Activated T-cell treated with anti-CD3 and anti-CD28 coated beads, Interleukin-2, amount 50 U/mL, for 24 hours (primary cell): ENCODE measurements at regions not wholly inside any gene's neighbourhood (a gene's known extent, or its start where the extent isn't known, plus 50 kb on each side); places are given as distances from the start of the nearest gene placed in this dataset.
"Not testable (repeated sequence)": the region's sequence is repeated elsewhere in the genome, so short reads cannot be mapped to it uniquely, and the experiment has no call there.

Experiments
- DNase-seq: peaks from one replicate; pipeline ENCODE4 v3.0.0-alpha.2; 2020
- H3K27ac Mint-ChIP-seq: 2 replicates; pipeline ENCODE4 v1.8.0; 2020; ENCODE audit warnings: mild to moderate bottlenecking, mixed read lengths
- H3K27me3 Mint-ChIP-seq: 2 replicates; pipeline ENCODE4 v1.8.0; 2020; ENCODE audit warnings: mixed read lengths
- H3K36me3 Mint-ChIP-seq: 2 replicates; pipeline ENCODE4 v1.8.0; 2020; ENCODE audit warnings: low read depth, mixed read lengths
- H3K4me1 Mint-ChIP-seq: 2 replicates; pipeline ENCODE4 v1.8.0; 2020; ENCODE audit warnings: low read depth, mixed read lengths
- H3K4me3 Mint-ChIP-seq: 2 replicates; pipeline ENCODE4 v1.8.0; 2020; ENCODE audit warnings: mild to moderate bottlenecking, moderate library complexity, mixed read lengths
- H3K9me3 Mint-ChIP-seq: 2 replicates; pipeline ENCODE4 v1.8.0; 2020; ENCODE audit warnings: mixed read lengths

DNA sequence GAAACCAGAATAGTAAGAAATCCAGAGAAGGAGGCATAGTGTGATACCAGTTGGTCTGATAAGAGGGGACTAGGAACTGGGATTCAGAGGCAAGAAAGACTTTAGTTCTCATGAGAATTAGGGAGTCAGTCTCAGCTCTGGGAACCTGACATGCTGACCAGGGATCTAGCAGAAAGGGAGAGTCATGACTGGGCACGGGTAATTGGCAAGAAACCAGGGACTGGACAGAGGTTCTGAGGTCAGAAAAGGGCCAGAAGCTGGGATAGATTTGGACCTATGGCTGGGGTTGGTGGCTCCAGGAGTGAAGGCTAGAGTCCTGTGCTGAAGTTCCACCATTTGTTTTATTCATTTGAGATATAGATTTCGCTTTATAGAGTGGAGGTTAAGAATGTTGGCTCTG lies 110.2 kb upstream of the C1GALT1C1 start:
- Mint-ChIP-seq H3K4me3 (no peak overlapping the region), H3K4me1 (peaks cover 24% of the 10 kb centered on the region), H3K36me3 (no peaks in the 10 kb centered on the region), H3K27ac (no peak overlapping the region), H3K27me3 (peaks cover 25% of the 10 kb centered on the region), H3K9me3 (peaks cover 2% of the 10 kb centered on the region)
- no peak for DNase-seq

DNA sequence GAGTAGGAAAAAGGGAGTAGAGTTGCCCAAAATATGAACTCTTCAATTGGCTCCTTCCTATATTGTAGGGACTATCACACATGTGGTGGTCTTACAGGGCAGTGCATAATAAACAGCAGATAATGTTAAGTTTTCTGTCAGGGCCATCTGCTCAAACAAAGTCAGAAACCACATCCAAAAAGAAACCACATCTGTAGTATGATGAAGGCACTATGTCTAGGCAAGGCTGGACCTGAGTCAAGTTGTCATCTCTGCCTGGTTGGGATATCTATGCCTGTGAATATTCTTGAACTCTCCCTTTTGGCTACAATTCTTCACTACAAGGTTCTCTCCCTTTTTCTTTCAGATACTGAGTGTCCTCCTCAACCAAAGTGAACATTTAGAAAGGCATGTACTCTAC lies 109.4 kb upstream of the C1GALT1C1 start:
- Mint-ChIP-seq H3K27ac (no peak overlapping the region), H3K9me3 (no peaks in the 10 kb centered on the region)

DNA sequence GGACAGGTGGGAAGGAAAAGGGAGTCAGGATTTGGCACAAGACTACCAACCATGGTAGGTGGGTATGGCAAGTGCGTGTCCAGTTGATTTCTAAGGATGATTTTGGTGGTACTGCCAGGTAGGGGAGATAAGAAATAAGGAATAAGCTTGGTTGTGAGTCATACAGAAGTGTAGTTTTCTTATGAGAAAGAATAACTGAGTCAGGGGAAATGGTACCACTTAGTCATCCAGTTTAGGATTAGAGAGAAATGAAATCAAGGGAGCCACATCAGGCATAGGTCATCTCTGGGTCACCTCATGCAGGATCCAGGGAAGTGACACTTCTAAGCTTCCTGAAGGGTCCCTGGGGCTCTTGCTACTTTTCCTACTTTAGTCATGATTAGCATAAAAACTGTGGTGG lies 107.1 kb upstream of the C1GALT1C1 start:
- Mint-ChIP-seq H3K27ac (peak overlapping the region; percentile 50), H3K9me3 (no peaks in the 10 kb centered on the region)

More for the DNA sequence above, 109.4 kb upstream of the C1GALT1C1 start:
- peaks cover 19% of the 10 kb centered on the region for H3K27me3 Mint-ChIP-seq
- H3K4me3 Mint-ChIP-seq, result no peak overlapping the region
- no peak for DNase-seq
- H3K36me3 Mint-ChIP-seq, result no peaks in the 10 kb centered on the region
- H3K4me1 Mint-ChIP-seq, result peaks cover 24% of the 10 kb centered on the region

DNA sequence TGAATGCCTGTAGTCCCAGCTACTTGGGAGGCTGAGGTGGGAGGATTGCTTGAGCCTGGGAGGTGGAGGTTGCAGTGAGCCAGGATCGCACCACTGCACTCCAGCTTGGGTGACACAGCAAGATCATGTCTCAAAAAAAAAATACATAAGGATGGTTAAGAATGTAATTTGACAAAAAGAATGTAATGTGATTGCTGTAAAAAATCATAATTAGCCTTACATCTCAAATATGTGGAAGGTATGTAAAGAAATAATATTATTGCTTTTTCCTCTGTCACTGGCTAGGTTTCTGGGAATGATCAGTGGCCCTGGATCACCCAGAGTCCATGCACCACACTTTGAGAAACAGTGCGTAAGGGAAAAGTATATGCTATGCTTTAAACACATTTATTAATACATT lies 106.1 kb upstream of the C1GALT1C1 start:
- Mint-ChIP-seq H3K4me1 (peaks cover 24% of the 10 kb centered on the region), H3K9me3 (no peaks in the 10 kb centered on the region), H3K27me3 (peaks cover 12% of the 10 kb centered on the region), H3K27ac (no peak overlapping the region), H3K36me3 (no peaks in the 10 kb centered on the region), H3K4me3 (no peak overlapping the region)
- no peak for DNase-seq

More for the DNA sequence above, 107.1 kb upstream of the C1GALT1C1 start:
- no peaks in the 10 kb centered on the region for H3K36me3 Mint-ChIP-seq
- H3K4me3 Mint-ChIP-seq, result no peak overlapping the region
- peaks cover 24% of the 10 kb centered on the region for H3K4me1 Mint-ChIP-seq
- peaks cover 12% of the 10 kb centered on the region for H3K27me3 Mint-ChIP-seq
- DNase-seq, result no peak

DNA sequence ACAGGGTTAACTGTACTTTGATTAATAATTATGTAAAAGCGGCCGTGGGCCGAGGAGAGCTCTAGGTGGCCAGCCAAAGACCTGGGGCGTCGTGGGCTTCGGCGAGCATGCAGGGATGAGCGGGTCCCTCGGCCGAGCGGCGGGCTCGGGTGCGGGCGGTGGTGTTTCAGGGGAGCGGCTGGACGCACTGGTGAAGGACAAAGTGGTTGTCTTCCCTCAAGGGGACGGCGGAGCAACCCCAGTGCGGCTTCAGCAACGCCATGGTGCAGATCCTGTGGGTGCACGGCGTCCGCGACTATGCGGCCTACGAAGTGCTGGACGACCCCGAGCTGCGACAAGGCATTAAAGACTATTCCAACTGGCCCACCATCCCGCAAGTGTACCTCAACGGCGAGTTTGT lies 103.0 kb upstream of the C1GALT1C1 start:
- Mint-ChIP-seq H3K36me3 (no peaks in the 10 kb centered on the region), H3K27me3 (peaks cover 12% of the 10 kb centered on the region), H3K4me1 (peaks cover 16% of the 10 kb centered on the region), H3K4me3 (no peak overlapping the region), H3K27ac (no peak overlapping the region), H3K9me3 (no peaks in the 10 kb centered on the region)
- no peak for DNase-seq

DNA sequence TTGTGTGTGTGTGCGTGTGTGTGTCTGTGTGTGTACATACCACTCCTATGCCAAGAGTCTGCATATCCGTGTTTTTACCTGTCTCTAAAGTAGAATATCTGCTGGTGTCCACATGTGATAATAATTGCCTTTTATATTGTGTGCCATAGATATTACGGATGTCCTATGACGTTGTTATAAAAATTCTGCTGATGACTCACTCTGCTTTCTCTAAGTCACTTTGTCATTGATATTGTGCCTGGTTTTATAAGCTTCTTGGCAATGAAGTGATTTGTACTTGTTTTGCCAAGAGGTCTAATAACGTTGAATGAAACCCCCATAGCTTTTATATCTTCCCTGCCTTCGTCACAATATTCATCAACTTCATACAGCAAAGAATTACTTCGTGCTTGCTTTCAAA lies 102.6 kb upstream of the C1GALT1C1 start:
- peaks cover 13% of the 10 kb centered on the region for H3K27me3 Mint-ChIP-seq
- H3K27ac Mint-ChIP-seq, result no peak overlapping the region
- H3K36me3 Mint-ChIP-seq, result no peaks in the 10 kb centered on the region
- H3K9me3 Mint-ChIP-seq, result no peaks in the 10 kb centered on the region
- no peak for DNase-seq
- H3K4me3 Mint-ChIP-seq, result no peak overlapping the region
- H3K4me1 Mint-ChIP-seq, result peaks cover 12% of the 10 kb centered on the region

DNA sequence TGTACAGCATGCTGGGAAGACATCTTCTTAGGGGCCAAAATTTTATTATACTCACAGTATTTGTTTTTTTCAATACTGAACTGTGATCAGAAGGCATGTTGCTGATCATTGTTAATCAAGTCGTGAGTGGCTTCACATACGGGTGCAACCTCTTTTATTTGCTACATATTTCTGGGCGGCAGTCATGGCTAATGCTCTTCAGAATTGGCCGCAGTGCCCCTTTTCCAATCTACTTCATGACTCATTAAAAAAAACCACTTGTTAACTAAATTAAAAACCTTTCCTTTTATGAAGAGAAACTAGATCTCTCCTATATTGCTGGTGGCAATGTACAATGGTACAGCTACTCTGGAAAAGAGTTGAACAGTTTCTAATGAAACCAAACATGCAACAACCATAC lies 101.5 kb upstream of the C1GALT1C1 start:
- no peak for DNase-seq
- H3K27ac Mint-ChIP-seq, result no peak overlapping the region
- no peaks in the 10 kb centered on the region for H3K9me3 Mint-ChIP-seq
- no peaks in the 10 kb centered on the region for H3K36me3 Mint-ChIP-seq
- H3K4me3 Mint-ChIP-seq, result no peak overlapping the region
- peaks cover 16% of the 10 kb centered on the region for H3K27me3 Mint-ChIP-seq
- H3K4me1 Mint-ChIP-seq, result peaks cover 1% of the 10 kb centered on the region

DNA sequence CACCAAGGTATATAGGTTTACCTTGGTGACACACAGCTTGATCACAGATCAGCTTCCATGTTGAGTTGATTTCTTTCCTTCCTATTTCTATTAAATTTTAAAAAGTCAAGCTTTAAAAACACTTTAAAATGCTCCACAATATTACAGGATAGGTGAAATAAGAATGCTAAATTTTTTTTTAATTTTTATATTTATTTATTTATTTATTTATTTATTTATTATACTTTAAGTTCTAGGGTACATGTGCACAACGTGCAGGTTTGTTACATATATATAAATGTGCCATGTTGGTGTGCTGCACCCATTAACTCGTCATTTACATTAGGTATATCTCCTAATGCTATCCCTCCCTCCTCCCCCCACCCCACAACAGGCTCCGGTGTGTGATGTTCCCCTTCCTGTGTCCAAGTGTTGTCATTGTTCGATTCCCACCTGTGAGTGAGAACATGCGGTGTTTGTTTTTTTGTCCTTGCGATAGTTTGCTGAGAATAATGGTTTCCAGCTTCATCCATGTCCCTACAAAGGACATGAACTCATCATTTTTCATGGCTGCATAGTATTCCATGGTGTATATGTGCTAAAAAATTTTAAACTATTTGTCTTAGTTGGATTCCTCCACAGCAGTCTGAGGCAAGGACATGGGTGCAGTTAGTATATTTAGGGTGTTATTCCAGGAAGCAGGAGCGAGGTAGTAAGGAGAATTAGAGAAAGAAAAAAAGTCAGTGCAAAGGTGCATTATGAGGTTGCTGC lies 99.8 kb upstream of the C1GALT1C1 start:
- not testable (repeated sequence) for H3K4me1 Mint-ChIP-seq, H3K27ac Mint-ChIP-seq, H3K4me3 Mint-ChIP-seq, DNase-seq, H3K9me3 Mint-ChIP-seq, H3K36me3 Mint-ChIP-seq
- peaks cover 16% of the 10 kb centered on the region for H3K27me3 Mint-ChIP-seq

DNA sequence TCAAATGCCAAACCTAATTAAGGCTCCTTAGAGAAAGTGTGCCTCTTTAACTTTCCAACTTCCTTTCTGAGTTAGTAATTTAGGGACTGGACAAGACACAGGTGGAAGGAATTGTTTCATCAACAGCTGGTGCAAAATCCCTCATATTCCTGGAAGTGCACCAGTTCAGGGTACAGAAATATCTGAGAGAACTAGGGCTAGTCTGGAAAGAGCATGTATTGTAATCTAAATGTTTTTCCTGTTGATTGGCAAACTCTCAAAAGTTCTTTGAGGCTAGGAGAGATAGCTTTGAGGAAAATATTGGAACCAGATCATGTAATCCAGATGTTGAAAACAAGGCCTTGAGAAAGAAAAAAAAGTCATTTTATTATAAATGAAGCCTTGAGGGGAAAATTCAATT lies 98.1 kb upstream of the C1GALT1C1 start:
- no peak overlapping the region for H3K27ac Mint-ChIP-seq
- H3K36me3 Mint-ChIP-seq, result no peaks in the 10 kb centered on the region
- H3K4me1 Mint-ChIP-seq, result peaks cover 4% of the 10 kb centered on the region
- no peak for DNase-seq
- no peaks in the 10 kb centered on the region for H3K9me3 Mint-ChIP-seq
- no peak overlapping the region for H3K4me3 Mint-ChIP-seq
- H3K27me3 Mint-ChIP-seq, result peaks cover 16% of the 10 kb centered on the region

DNA sequence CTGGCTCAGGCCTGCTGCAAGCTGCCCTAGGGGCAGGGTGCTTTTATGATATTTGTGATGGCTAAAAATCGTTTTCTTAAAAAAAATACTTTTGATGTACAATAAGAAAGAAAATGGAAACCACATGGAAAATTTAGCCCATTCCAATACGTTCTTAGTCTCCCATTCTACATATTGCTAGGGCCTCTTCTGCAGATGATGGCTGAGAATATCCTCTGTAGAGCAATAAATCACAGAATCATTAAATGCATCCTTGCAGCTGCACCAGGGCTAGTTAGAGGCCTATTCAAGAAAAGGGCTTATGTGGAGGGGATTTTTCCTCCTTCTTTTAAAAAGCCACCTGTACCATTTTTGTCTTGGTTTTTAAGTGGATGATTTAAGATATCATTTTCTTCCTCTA lies 97.6 kb upstream of the C1GALT1C1 start:
- H3K4me3 Mint-ChIP-seq, result no peak overlapping the region
- no peaks in the 10 kb centered on the region for H3K36me3 Mint-ChIP-seq
- H3K4me1 Mint-ChIP-seq, result peaks cover 4% of the 10 kb centered on the region
- DNase-seq, result no peak
- H3K9me3 Mint-ChIP-seq, result no peaks in the 10 kb centered on the region
- no peak overlapping the region for H3K27ac Mint-ChIP-seq
- peaks cover 16% of the 10 kb centered on the region for H3K27me3 Mint-ChIP-seq

DNA sequence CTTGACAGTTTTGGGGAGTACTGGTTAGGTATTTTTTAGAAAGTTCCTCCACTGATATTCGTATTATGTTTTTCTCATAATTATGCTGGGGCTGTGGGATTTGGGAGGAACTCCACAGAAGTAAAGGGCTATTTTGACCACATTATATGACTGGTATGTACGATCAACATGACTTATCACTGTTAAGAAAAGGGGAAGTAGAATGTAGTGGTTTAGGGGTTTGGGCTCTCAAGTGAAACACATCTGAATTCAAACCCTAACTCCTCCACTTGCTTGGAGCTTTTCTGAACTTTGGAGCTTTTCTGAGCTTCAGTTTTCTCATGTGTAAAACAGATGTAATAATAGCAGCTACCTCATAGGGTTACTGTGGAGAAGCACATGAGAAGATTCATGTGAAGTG lies 96.4 kb upstream of the C1GALT1C1 start:
- Mint-ChIP-seq H3K27ac (no peak overlapping the region), H3K27me3 (peaks cover 13% of the 10 kb centered on the region), H3K36me3 (no peaks in the 10 kb centered on the region), H3K9me3 (no peaks in the 10 kb centered on the region), H3K4me3 (no peak overlapping the region), H3K4me1 (peaks cover 4% of the 10 kb centered on the region)
- no peak for DNase-seq

DNA sequence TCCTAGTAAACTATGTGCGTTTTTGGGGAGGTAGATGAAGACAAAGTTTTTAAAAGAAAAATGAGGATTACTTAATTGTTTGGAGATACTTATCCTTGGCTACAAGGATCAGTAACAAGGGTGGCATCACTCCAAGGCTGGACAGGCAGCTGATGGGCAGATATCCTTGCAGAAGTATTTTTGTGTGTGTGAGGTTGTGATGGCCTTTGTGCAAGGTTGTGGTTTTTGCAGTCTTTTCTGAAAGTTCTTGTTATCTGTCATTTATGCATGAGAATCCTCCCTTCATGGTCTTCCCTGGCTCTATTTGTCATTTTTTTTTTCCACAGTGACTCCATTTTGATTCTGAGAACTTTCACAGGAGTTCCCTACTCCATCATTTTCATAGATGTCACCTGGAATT lies 96.0 kb upstream of the C1GALT1C1 start:
- no peak for DNase-seq
- H3K27me3 Mint-ChIP-seq, result peaks cover 13% of the 10 kb centered on the region
- H3K27ac Mint-ChIP-seq, result no peak overlapping the region
- no peaks in the 10 kb centered on the region for H3K36me3 Mint-ChIP-seq
- no peak overlapping the region for H3K4me3 Mint-ChIP-seq
- peaks cover 4% of the 10 kb centered on the region for H3K4me1 Mint-ChIP-seq
- H3K9me3 Mint-ChIP-seq, result no peaks in the 10 kb centered on the region

DNA sequence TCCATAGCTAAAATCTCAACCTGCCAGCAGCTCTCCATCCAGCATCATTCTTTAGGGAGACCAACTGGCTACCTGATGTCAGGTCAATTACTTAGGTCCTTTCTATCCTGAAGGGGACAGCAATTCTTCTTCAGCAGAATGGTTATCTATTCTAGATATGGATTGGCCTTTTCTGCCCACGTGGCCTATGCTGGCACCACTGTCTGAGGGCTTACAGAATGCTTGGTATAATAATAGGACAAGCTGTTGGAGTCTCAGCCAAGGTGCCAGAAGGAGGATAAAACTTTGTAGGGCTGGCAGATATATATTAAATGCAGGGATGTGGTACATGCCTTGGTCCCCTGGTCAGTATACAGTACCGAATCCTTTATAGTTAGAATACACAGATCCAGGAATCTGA lies 89.8 kb upstream of the C1GALT1C1 start:
- Mint-ChIP-seq H3K9me3 (no peaks in the 10 kb centered on the region), H3K4me1 (no peaks in the 10 kb centered on the region), H3K36me3 (no peaks in the 10 kb centered on the region), H3K4me3 (no peak overlapping the region), H3K27me3 (peaks cover 11% of the 10 kb centered on the region), H3K27ac (no peak overlapping the region)
- DNase-seq, result no peak

DNA sequence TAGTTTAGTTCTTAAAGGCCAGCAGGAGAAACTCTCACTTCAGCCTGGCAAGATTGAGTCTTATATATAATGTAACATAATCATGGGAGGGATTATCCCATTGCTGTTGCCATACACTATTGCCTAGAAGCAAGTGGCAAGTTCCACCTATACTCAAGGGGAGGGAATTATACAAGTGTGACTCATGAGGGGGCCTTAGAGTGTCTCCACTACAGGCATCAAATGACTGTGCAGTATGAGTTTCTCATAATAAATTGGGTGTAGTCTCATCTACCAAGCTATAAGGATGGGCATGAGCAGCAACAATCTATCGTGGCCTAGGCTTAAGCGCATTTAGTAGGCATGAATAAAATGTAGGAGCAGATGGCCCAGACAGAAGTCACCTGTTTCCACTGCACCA lies 89.1 kb upstream of the C1GALT1C1 start:
- Mint-ChIP-seq H3K27ac (no peak overlapping the region), H3K4me3 (no peak overlapping the region), H3K36me3 (no peaks in the 10 kb centered on the region), H3K4me1 (no peaks in the 10 kb centered on the region), H3K9me3 (no peaks in the 10 kb centered on the region), H3K27me3 (peaks cover 11% of the 10 kb centered on the region)
- DNase-seq, result no peak

DNA sequence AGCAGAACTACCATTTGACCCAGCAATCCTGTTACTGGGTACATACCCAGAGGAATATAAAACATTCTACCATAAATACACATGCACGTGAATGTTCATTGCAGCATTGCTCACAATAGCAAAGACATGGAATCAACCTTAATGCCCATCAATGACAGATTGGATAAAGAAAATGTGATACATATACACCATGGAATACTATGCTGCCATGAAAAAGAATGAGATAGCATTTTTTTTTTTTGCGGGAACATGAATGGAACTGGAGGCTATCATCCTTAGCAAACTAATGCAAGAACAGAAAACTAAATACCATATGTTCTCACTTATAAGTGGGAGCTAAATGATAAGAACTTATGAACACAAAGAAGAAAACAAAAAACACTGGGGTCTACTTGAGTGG lies 72.5 kb upstream of the C1GALT1C1 start:
- not testable (repeated sequence) for H3K27ac Mint-ChIP-seq, H3K36me3 Mint-ChIP-seq, H3K4me1 Mint-ChIP-seq, DNase-seq, H3K4me3 Mint-ChIP-seq
- peaks cover 14% of the 10 kb centered on the region for H3K27me3 Mint-ChIP-seq
- peaks cover 19% of the 10 kb centered on the region for H3K9me3 Mint-ChIP-seq

DNA sequence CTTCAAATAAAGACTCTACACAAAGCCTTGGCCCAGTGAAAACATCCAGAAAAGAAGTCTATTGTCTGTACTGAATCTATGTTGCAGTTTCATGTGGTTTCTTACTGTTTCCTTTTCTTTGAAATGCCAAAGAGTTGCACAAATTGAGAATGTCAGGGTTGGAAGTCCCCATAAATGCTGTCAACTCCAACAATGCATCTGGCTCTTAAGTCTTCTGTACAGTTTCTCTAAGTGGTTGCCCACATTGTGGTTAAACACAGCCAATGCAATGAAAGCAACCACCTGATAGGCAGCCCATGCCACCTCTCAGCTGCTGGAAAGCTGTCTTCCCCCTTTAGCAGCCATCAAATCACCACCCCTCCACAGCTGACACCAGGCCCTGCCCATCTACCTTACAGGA lies 67.2 kb upstream of the C1GALT1C1 start:
- H3K27ac Mint-ChIP-seq, result peak overlapping the region; percentile 86
- no peak overlapping the region for H3K4me3 Mint-ChIP-seq

More for the DNA sequence above, 67.2 kb upstream of the C1GALT1C1 start:
- H3K9me3 Mint-ChIP-seq, result peaks cover 16% of the 10 kb centered on the region
- peaks cover 5% of the 10 kb centered on the region for H3K36me3 Mint-ChIP-seq
- peak; percentile 39 for DNase-seq
- peaks cover 31% of the 10 kb centered on the region for H3K27me3 Mint-ChIP-seq
- peaks cover 18% of the 10 kb centered on the region for H3K4me1 Mint-ChIP-seq
